DMS79 treated with DMSO at 0.1 percent for 48 hours (cell line): ENCODE measurements at regions not wholly inside any gene's neighbourhood (a gene's known extent, or its start where the extent isn't known, plus 50 kb on each side); places are given as distances from the start of the nearest gene placed in this dataset.
A peak's percentile ranks its signal among the peaks of the same experiment; 100 is the strongest.

Experiments used
- DNase-seq: peaks from one replicate; lab custom pipeline; 2025; lab: John Stamatoyannopoulos, UW

DNA sequence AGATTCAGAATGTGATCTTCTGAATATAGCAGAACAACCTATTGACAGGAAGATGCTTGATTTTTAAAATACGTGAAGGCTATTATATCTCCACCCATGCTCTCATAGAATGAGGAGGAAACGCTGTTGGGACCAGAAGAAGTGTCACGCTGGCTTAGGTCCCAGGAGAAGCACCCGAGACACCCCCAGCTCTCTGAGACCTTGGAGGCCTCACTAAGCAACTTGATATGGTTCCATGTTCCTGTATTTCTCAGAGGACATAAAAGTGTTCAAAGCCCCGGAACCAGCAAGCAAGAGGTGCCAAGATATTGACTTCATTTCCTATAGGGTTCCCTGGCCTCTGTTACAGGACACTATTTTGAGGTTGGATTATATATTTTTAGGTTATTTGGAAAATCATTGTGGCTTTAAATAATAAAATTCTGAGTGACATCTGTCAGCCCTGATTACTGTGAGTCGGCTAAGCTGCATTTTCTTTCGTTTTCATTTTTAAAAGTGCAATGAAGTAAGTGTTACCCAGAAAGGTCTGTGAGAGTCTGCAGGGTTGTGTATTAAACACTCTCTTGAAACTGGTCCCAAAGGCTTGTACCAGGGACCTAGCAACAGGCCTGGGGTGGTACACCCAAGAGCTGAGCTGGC is 400.0 kb downstream of the SOX9 start:
- DNase-seq = no peak

GRCh38 chr17:72523491-72523890 is 402.7 kb downstream of the SOX9 start:
- no peak for DNase-seq

- DNase-seq = no peak
Observed at GRCh38 chr17:72525225-72526015, 404.6 kb downstream of the SOX9 start.

GRCh38 chr17:72526769-72527168 is 405.9 kb downstream of the SOX9 start:
- no peak for DNase-seq

- DNase-seq = no peak
Observed at GRCh38 chr17:72527789-72528188, 407.0 kb downstream of the SOX9 start.

GRCh38 chr17:72528683-72529082 is 407.9 kb downstream of the SOX9 start:
- DNase-seq = no peak

- peak; percentile 83 for DNase-seq
Observed at GRCh38 chr17:72529386-72529785, 408.6 kb downstream of the SOX9 start.

GRCh38 chr17:72530454-72530853 is 409.6 kb downstream of the SOX9 start:
- no peak for DNase-seq

- DNase-seq = no peak
Observed at GRCh38 chr17:72531729-72532128, 410.9 kb downstream of the SOX9 start.

GRCh38 chr17:72534265-72534664 is 413.4 kb downstream of the SOX9 start:
- DNase-seq = no peak

GRCh38 chr17:72534776-72535175 is 414.0 kb downstream of the SOX9 start:
- DNase-seq = no peak

DNA sequence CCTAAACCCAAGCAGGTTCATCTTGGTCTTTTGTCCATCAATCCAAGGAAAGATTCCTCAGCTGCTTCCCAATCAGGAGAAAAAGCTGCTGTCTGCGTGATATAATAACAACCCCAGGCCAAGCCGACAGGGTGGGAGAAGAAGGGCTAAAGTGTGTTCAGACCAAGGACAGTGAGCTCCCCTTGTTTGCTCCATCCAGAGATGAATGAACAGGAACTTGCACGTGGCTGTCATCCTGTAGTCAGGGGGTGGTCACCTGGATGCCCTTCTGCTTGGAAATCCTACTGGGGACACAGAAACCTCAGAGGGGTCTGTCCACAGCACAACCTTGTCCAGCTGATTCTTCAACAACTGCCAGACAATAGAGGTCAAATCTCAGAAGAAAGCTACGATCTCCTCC is 414.5 kb downstream of the SOX9 start:
- DNase-seq = no peak

DNA sequence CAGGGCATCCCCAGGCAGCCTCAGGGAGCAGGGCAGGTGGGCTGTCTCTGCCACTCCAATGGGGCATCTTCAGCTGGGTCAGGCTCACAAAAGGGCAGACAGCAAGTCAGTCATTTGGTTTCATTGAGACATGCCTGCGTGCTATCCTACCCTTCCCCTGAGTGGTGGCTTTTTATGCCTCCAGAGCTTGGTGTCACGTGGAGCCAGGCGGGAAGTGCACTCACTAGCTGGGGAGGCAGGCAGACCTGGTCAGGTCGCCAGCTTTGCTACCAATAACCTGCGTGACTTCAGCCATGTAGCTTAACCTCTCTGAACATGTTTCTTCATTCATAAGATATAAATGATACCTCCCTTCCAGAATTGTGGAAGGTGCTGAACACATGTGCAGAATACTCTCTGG is 415.0 kb downstream of the SOX9 start:
- DNase-seq = no peak

- DNase-seq = no peak
Observed at GRCh38 chr17:72536788-72537187, 416.0 kb downstream of the SOX9 start.

- DNase-seq = no peak
Observed at GRCh38 chr17:72538443-72538842, 417.6 kb downstream of the SOX9 start.

GRCh38 chr17:72538901-72539352 is 418.1 kb downstream of the SOX9 start:
- no peak for DNase-seq

DNA sequence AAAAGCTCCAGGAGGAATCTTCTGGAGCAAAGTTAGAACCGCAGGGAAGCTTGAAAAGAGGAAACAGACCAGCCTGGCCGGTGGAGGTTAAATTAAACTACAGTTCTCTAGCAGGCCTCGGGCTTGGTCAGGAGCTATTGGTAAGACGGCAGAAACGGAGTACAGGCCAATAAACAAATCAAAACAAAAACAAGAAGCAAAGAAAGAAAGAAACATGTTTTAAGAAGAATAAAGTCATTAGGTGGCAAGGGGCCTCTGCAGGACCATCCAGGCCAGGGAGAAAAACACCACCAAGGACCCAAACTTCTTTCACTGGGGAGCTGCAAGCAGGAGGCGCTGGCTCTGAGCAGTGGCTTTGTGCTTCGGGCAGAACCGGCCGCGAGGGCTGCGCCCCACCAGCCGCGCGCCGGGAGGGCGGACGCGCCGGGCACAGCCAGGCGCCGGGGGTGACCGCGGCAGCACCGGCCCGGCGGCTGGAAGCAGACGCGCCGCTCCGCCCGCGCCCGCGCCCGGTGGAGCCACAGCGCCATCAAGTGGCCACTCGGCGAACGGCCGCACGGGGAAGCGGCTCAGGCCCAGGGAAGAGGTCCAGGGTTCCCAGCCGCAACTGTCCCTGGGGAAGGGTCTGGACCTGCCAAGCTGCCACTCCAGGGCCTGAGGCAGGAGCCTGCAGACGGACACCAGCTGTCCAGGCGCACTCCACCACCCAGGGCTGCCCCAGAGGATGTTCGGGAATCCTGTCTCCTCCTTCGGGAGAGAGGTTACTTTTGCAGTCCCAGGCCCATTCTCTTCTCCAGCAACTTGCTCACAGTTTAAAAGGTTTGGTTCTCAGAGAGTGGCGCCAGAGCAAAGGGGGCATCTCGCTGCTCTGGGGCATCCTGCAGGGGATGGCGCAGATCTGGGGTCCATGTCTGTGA is 419.4 kb downstream of the SOX9 start:
- DNase-seq = peak; percentile 17

- DNase-seq = no peak
Observed at GRCh38 chr17:72542317-72542716, 421.5 kb downstream of the SOX9 start.

- DNase-seq = no peak
Observed at GRCh38 chr17:72545766-72546165, 424.9 kb downstream of the SOX9 start.

GRCh38 chr17:72553051-72553755 is 432.4 kb downstream of the SOX9 start:
- DNase-seq = no peak

DNA sequence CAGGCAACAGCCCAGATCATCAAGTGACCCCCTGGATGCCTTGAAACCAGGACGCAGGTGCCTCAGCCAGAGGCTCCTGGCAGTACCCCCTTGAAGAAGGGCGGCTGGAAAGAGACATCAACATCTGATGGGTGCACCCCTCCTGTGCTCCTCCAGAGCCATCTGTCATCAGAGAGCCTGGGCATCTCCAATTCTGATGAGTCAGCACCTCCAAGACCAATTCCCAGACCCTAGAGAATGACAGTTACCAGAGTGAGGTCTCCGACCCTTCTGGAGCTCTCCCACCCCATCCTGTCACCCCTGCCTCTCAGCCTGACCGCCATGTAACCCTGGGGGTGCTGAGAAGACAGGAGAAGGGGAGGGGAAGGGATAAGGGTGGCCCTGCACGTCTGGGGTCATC is 433.7 kb downstream of the SOX9 start:
- DNase-seq = no peak

DNA sequence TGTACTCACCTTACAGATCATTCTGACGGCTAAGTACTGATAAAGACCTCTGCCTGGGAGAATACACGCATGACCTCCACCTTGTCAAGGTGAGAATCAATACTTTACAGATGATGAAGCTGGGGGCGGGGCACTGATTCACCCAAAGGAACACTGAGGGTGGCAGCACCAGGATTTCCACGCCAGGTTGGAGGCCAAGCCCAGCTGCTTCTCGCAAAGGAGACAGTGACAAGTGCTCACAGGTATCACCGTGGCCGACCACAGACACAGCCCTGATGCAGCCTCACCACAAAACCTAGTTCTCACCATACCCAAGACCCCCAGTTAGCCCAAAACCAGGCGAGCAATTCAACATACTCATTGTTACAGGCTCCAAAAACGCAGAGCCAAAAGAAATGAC is 434.2 kb downstream of the SOX9 start:
- no peak for DNase-seq
